GM12874 (cell line): ENCODE measurements at regions not wholly inside any gene's neighbourhood (a gene's known extent, or its start where the extent isn't known, plus 50 kb on each side); places are given as distances from the start of the nearest gene placed in this dataset.

Experiments used
- CTCF ChIP-seq: IDR thresholded peaks from 2 replicates; pipeline ENCODE4 v1.5.1; 2011; ENCODE audit warnings: low read depth, mild to moderate bottlenecking, control low read depth, low read length, moderate library complexity; ENCODE audit not compliant: insufficient read depth

- TF ChIP-seq CTCF, result no peak
Observed at GRCh38 chr10:108612485-108612884, 1310.8 kb downstream of the XPNPEP1 start.

DNA sequence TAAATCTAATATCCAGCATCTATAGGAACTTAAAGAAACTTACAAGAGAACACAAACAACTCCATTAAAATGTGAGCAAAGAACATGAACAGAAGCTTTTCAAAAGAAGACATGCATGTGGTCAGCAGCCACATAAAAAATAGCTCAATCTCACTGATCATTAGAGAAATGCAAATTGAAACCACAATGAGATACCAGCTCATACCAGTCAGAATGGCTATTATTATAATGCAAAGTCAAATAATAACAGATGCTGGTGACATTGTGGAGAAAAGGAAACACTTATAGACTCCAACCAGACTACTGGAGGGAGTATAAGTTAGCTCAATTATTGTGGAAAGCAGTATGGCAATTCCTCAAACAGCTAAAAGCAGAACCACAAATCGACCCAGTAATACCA is 1314.5 kb downstream of the XPNPEP1 start:
- TF ChIP-seq CTCF, result no peak

DNA sequence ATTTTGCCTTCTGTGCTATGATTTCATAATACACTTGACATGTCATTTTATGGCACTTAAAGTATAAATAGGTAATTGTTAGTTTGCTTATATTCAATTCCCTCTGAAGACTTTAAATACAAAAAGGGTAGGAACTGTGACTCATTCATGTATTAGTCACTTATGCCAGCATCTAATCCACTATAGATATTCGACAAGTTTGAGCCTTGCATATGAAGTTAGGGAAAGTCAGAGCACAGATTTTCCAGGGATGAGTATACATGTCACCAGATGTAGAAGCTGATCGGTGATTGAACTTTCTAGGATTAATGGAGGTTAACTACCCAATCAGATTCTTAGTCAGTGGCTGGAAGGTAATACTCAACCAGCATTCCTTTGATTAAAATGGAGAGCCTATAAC is 1321.5 kb downstream of the XPNPEP1 start:
- TF ChIP-seq CTCF, result no peak

DNA sequence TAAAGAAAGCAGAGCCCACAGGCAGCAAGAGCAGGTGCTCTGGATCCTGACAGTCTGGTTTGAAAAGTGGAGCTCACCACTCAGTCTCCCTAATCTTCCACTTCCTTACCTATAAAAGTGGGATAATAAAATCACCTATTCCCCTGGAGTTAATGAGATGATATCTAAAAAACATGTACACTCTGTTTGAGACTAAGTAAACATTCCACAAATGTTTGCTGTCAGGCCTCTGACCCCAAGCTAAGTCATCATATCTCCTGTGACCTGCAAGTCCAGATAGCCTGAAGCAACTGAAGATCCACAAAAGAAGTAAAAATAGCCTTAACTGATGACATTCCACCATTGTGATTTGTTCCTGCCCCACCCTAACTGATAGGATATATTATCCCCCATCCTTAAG is 1324.5 kb downstream of the XPNPEP1 start:
- no peak for TF ChIP-seq CTCF

- TF ChIP-seq CTCF, result no peak
Observed at GRCh38 chr10:108598320-108598695, 1325.0 kb downstream of the XPNPEP1 start.

DNA sequence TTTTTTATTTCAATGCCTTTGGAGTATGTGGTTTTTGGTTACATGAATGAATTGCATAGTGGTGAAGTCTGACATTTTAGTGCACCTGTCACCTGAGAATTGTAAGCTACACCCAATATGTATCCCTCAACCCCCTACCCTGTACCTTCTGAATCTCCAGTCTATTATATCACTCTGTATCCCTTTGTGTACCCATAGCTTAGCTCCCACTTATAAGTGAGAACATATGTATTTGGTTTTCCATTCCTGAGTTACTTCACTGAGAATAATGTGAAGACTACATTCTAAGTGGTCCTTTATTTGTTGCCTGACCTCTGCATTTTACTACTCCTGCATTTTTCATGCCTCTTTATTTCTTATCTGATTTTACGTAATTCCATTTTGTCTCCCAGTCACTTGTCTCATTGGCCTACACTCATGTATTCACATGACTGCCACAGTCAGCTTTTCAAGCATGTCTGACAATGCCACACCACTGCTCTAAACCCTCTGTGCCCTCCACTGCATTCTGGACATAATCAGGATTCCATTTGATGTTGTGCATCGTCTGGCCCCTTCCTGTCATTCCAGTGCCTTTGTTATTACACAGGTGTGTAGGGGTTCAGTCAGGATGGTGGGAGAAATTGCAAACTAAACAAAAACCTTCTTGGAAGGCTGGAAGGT is 1325.5 kb downstream of the XPNPEP1 start:
- TF ChIP-seq CTCF, result no peak

DNA sequence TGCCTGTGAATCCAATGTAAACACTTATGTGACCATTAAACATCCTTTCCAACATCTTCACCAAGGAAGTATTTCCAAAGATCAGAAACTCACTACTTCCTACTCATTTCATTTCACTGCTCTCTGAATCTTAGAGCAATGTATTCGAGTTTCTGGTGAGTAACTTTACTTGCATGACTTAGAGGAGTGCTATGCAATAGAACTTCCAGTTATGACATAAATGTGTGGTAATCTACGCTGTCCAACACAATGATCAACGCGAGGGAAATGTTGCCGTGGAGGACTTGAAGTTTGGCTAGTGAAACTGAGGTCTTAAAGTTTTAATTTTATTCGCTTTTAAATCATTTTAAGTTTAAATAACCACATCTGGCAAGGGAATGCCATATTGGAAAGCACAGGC is 1326.3 kb downstream of the XPNPEP1 start:
- no peak for TF ChIP-seq CTCF
